AG10803 (cell line): ENCODE measurements at regions not wholly inside any gene's neighbourhood (a gene's known extent, or its start where the extent isn't known, plus 50 kb on each side); places are given as distances from the start of the nearest gene placed in this dataset.

Source experiments
- DNase-seq: peaks from one replicate; pipeline ENCODE4 v3.0.0; 2010; ENCODE audit warnings: low read depth
- H3K4me3 ChIP-seq: 2 replicates; pipeline ENCODE4 v1.5.1; 2011; ENCODE audit warnings: mild to moderate bottlenecking, low read length, control low read depth
- CTCF ChIP-seq: conservative IDR thresholded peaks from 2 replicates; pipeline ENCODE4 v1.5.1; 2011; ENCODE audit warnings: mild to moderate bottlenecking, low read length, control low read depth, inconsistent platforms

GRCh38 chr4:106835919-106836318, 200.2 kb downstream of the DKK2 start:
- TF ChIP-seq CTCF = no peak
- H3K4me3 ChIP-seq = no peak overlapping the region
- DNase-seq = no peak

DNA sequence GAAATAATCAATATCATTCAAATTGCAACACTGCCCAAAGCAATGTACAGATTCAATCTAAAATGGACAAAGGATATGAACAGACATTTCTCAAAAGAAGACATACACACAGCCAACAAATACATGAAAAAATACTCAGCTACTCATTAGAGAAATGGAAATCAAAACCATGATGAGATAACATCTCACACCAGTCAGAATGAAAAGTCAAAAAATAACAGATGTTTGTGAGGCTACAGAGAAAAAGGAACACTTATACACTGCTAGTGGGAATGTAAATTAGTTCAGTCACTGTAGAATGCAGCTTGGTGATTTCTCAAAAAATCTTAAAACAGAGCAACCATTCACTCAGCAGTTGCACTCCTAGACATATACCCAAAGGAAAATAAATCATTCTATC, 205.2 kb downstream of the DKK2 start:
- DNase-seq = no peak
- no peak overlapping the region for H3K4me3 ChIP-seq
- TF ChIP-seq CTCF = no peak

DNA sequence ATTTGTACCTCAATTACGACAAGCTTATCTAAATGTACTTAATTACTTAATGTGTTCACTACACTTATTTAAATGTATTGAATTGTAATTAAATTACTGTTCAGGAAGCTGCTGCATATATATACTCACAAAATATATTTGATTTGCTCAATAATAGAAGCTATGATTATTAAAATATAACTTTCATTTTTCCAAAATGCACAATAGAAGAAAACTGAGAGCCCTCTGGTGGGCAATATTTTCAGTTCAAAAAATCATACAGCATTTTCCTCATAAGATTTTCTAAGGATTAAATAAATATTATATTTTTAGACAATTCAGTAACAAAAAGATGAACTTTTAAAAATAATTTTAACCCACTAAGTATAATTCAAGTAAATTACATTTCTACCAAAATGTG, 217.3 kb downstream of the DKK2 start:
- no peak for DNase-seq
- no peak overlapping the region for H3K4me3 ChIP-seq
- peak; percentile 47 for TF ChIP-seq CTCF

DNA sequence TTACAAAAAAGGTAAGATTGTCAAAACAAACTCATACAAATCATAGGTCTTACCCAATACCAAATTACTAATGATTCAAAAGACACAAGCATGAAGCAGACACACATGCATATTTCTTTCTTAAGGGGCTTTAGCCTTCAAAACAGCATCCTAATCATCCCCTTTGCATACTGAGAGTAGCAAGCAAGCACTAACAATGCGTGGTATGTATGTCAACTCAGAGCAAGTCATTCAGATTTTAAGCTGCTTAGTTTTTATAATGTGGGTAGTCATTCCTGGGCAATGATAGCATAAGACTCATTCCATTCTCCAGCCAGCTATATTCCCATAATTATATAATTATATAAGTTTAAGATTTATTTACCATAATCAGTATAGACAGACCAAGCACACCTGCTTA, 219.6 kb downstream of the DKK2 start:
- H3K4me3 ChIP-seq = no peak overlapping the region
- no peak for TF ChIP-seq CTCF
- peak; percentile 86 for DNase-seq

GRCh38 chr4:106810122-106810521, 226.0 kb downstream of the DKK2 start:
- H3K4me3 ChIP-seq = no peak overlapping the region
- TF ChIP-seq CTCF = no peak

GRCh38 chr4:106809076-106809475, 227.0 kb downstream of the DKK2 start:
- DNase-seq = peak; percentile 73
- no peak overlapping the region for H3K4me3 ChIP-seq
- peak; percentile 66 for TF ChIP-seq CTCF

More at GRCh38 chr4:106810122-106810521, 226.0 kb downstream of the DKK2 start:
- no peak for DNase-seq

DNA sequence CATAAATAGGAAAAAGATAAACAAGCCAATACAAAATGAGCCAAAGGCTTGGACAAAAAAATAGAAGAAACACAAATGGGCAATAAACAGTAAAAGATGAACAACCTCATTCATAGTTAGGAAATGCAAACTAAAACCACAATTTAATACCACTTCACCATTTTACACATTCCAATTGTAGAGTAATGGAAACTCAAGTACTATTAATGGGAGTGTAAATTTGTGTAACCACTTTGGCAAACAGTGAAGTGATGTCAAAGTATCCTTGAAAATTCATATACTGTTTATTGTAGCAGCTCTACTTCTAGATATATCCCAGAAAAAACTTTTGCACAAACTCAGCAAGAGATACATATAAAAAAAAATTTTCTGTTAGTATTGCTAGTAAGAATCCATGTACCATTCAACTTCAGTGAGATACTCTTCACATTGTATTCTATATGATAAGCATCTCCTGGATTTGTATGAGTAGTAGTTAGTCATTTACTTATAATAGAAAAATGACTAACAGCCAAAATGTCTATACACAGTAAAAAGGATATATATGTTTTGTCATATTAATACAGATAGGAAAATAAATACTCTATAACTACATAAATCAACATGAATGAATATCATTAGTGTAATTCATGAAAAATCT, 229.8 kb downstream of the DKK2 start:
- TF ChIP-seq CTCF = no peak
- DNase-seq = peak; percentile 65
- no peak overlapping the region for H3K4me3 ChIP-seq
